Activated CD8-positive, alpha-beta T cell treated with anti-CD3 and anti-CD28 coated beads for 36 hours (primary cell): ENCODE measurements at regions not wholly inside any gene's neighbourhood (a gene's known extent, or its start where the extent isn't known, plus 50 kb on each side); places are given as distances from the start of the nearest gene placed in this dataset.

Experiments
- ATAC-seq: fragments of 200-7000 bp; cut with Tn5 transposase; one replicate; pipeline ENCODE4 v1.10.0; 2021; ENCODE audit warnings: mild to moderate bottlenecking, moderate library complexity
- CTCF ChIA-PET: fragments of 350-600 bp; sonication (Branson Sonifier 250); formaldehyde crosslinking; loops from one replicate; lab custom pipeline; 2021; ENCODE audit warnings: antibody characterized with exemption; lab: Charles Lee
- POLR2A ChIA-PET: fragments of 350-600 bp; sonication (Branson Sonifier 250); formaldehyde crosslinking; loops from one replicate; lab custom pipeline; 2021; ENCODE audit warnings: antibody characterized with exemption; lab: Charles Lee
- DNase-seq: peaks from one replicate; pipeline ENCODE4 v3.0.0-alpha.2; 2020
- H3K27ac Mint-ChIP-seq: one replicate; pipeline ENCODE4 v1.8.0; 2021; ENCODE audit warnings: mild to moderate bottlenecking, mixed read lengths
- H3K27me3 Mint-ChIP-seq: one replicate; pipeline ENCODE4 v1.8.0; 2021; ENCODE audit warnings: mixed read lengths
- H3K36me3 Mint-ChIP-seq: one replicate; pipeline ENCODE4 v1.8.0; 2021; ENCODE audit warnings: low read depth, mixed read lengths
- H3K4me1 Mint-ChIP-seq: one replicate; pipeline ENCODE4 v1.8.0; 2021; ENCODE audit warnings: low read depth, mixed read lengths
- H3K4me3 Mint-ChIP-seq: one replicate; pipeline ENCODE4 v1.8.0; 2021; ENCODE audit warnings: mild to moderate bottlenecking, moderate library complexity, mixed read lengths
- H3K9me3 Mint-ChIP-seq: one replicate; pipeline ENCODE4 v1.8.0; 2021; ENCODE audit warnings: mixed read lengths
- CTCF ChIP-seq: fragments of 200-600 bp; IDR thresholded peaks from one replicate; pipeline ENCODE4 v1.8.0; 2022; ENCODE audit warnings: antibody characterized with exemption, mild to moderate bottlenecking
- intact Hi-C: fragments of 100-400 bp; cut with micrococcal nuclease; formaldehyde crosslinking; loops from one replicate; pipeline ENCODE4 v1.10.0; 2022

GRCh38 chr18:66156946-66157687 is 406.3 kb downstream of the CDH7 start:
- Mint-ChIP-seq H3K4me1 (no peaks in the 10 kb centered on the region), H3K27ac (no peak overlapping the region), H3K4me3 (no peak overlapping the region), H3K36me3 (no peaks in the 10 kb centered on the region), H3K27me3 (no peaks in the 10 kb centered on the region), H3K9me3 (peaks cover 2% of the 10 kb centered on the region)
- ChIA-PET CTCF (no interaction called here), POLR2A (no interaction called here)
- TF ChIP-seq CTCF, result no peak
- no peak for ATAC-seq
- intact Hi-C loops, result no loop called here
- DNase-seq, result no peak

- no peak overlapping the region for H3K27ac Mint-ChIP-seq
- H3K9me3 Mint-ChIP-seq, result peaks cover 5% of the 10 kb centered on the region
- ChIA-PET CTCF (no interaction called here), POLR2A (no interaction called here)
- H3K4me1 Mint-ChIP-seq, result no peaks in the 10 kb centered on the region
- DNase-seq (no peak), ATAC-seq (no peak)
- H3K27me3 Mint-ChIP-seq, result no peaks in the 10 kb centered on the region
- intact Hi-C loops, result no loop called here
- TF ChIP-seq CTCF, result no peak
- H3K36me3 Mint-ChIP-seq, result no peaks in the 10 kb centered on the region
- H3K4me3 Mint-ChIP-seq, result no peak overlapping the region
These were observed 399.8 kb downstream of the CDH7 start for GRCh38 chr18:66150650-66151049.

GRCh38 chr18:66143029-66143428 is 392.2 kb downstream of the CDH7 start:
- Mint-ChIP-seq H3K9me3 (peaks cover 3% of the 10 kb centered on the region), H3K4me3 (no peak overlapping the region), H3K27ac (no peak overlapping the region), H3K27me3 (no peaks in the 10 kb centered on the region), H3K4me1 (no peaks in the 10 kb centered on the region), H3K36me3 (no peaks in the 10 kb centered on the region)
- intact Hi-C loops, result no loop called here
- ChIA-PET CTCF (no interaction called here), POLR2A (no interaction called here)
- no peak for ATAC-seq
- no peak for DNase-seq
- no peak for TF ChIP-seq CTCF

GRCh38 chr18:66141716-66142115 is 390.9 kb downstream of the CDH7 start:
- intact Hi-C loops, result no loop called here
- Mint-ChIP-seq H3K4me1 (no peaks in the 10 kb centered on the region), H3K36me3 (no peaks in the 10 kb centered on the region), H3K27me3 (no peaks in the 10 kb centered on the region), H3K27ac (no peak overlapping the region), H3K4me3 (no peak overlapping the region), H3K9me3 (no peaks in the 10 kb centered on the region)
- ATAC-seq (no peak), DNase-seq (no peak)
- ChIA-PET CTCF (no interaction called here), POLR2A (no interaction called here)
- no peak for TF ChIP-seq CTCF

GRCh38 chr18:66138642-66139041 is 387.8 kb downstream of the CDH7 start:
- CTCF ChIA-PET, result no interaction called here
- ATAC-seq (no peak), DNase-seq (no peak)
- Mint-ChIP-seq H3K27me3 (no peaks in the 10 kb centered on the region), H3K27ac (no peak overlapping the region), H3K4me1 (no peaks in the 10 kb centered on the region), H3K4me3 (no peak overlapping the region), H3K9me3 (peaks cover 2% of the 10 kb centered on the region), H3K36me3 (no peaks in the 10 kb centered on the region)
- intact Hi-C loops, result no loop called here
- POLR2A ChIA-PET, result no interaction called here
- no peak for TF ChIP-seq CTCF
